Calu3 (cell line): ENCODE measurements at regions not wholly inside any gene's neighbourhood (a gene's known extent, or its start where the extent isn't known, plus 50 kb on each side); places are given as distances from the start of the nearest gene placed in this dataset.

Experiments
- BruUV-seq: library from RNA; stranded (reverse); fragments of 400-500 nt; replicated peaks from 2 replicates; lab custom pipeline; 2021; lab: Mats Ljungman, UMichigan
- CTCF ChIA-PET: fragments of 300-600 bp; sonication (Branson Sonifier 250); formaldehyde crosslinking; loops from one replicate; lab custom pipeline; 2022; ENCODE audit warnings: antibody characterized with exemption; lab: Charles Lee
- DNase-seq: peaks from one replicate; pipeline ENCODE4 v3.0.0; 2022
- H3K27ac Mint-ChIP-seq: one replicate; pipeline ENCODE4 v1.8.0; 2022; ENCODE audit warnings: mixed read lengths; ENCODE audit not compliant: unreplicated experiment
- H3K27me3 Mint-ChIP-seq: one replicate; pipeline ENCODE4 v1.8.0; 2022; ENCODE audit warnings: mixed read lengths; ENCODE audit not compliant: unreplicated experiment
- H3K36me3 Mint-ChIP-seq: one replicate; pipeline ENCODE4 v1.8.0; 2022; ENCODE audit warnings: mild to moderate bottlenecking, moderate library complexity, mixed read lengths; ENCODE audit not compliant: insufficient read depth, unreplicated experiment
- H3K4me1 Mint-ChIP-seq: one replicate; pipeline ENCODE4 v1.8.0; 2022; ENCODE audit warnings: mild to moderate bottlenecking, low read depth, mixed read lengths; ENCODE audit not compliant: unreplicated experiment
- H3K4me3 Mint-ChIP-seq: one replicate; pipeline ENCODE4 v1.8.0; 2022; ENCODE audit warnings: mild to moderate bottlenecking, low read depth, moderate library complexity, mixed read lengths; ENCODE audit not compliant: unreplicated experiment
- H3K9me3 Mint-ChIP-seq: one replicate; pipeline ENCODE4 v1.8.0; 2022; ENCODE audit warnings: low read depth, mixed read lengths; ENCODE audit not compliant: unreplicated experiment
- CTCF ChIP-seq: fragments of 200-600 bp; IDR thresholded peaks from one replicate; pipeline ENCODE4 v1.8.0; 2022; ENCODE audit warnings: antibody characterized with exemption; ENCODE audit not compliant: unreplicated experiment
- intact Hi-C: fragments of 100-400 bp; cut with micrococcal nuclease; formaldehyde crosslinking; loops from one replicate; pipeline ENCODE4 v1.10.0; 2022; ENCODE audit not compliant: unreplicated experiment

GRCh38 chr2:8058652-8059051, 623.2 kb upstream of the ID2 start:
- TF ChIP-seq CTCF, result no peak
- CTCF ChIA-PET, result no interaction called here
- BruUV-seq, result no TSS peak
- Mint-ChIP-seq H3K36me3 (no peaks in the 10 kb centered on the region), H3K4me3 (no peak overlapping the region), H3K27me3 (no peaks in the 10 kb centered on the region), H3K27ac (no peak overlapping the region), H3K4me1 (no peaks in the 10 kb centered on the region), H3K9me3 (no peaks in the 10 kb centered on the region)
- no peak for DNase-seq
- intact Hi-C loops, result no loop called here

- Mint-ChIP-seq H3K27me3 (no peaks in the 10 kb centered on the region), H3K4me1 (no peaks in the 10 kb centered on the region), H3K36me3 (no peaks in the 10 kb centered on the region), H3K4me3 (no peak overlapping the region), H3K27ac (no peak overlapping the region), H3K9me3 (no peaks in the 10 kb centered on the region)
- DNase-seq, result no peak
- intact Hi-C loops, result no loop called here
- TF ChIP-seq CTCF, result no peak
- CTCF ChIA-PET, result no interaction called here
- no TSS peak for BruUV-seq
Measured at GRCh38 chr2:8059255-8059654, 622.6 kb upstream of the ID2 start.

GRCh38 chr2:8059794-8060193, 622.1 kb upstream of the ID2 start:
- TF ChIP-seq CTCF, result no peak
- BruUV-seq, result no TSS peak

GRCh38 chr2:8061219-8061618, 620.6 kb upstream of the ID2 start:
- Mint-ChIP-seq H3K4me3 (no peak overlapping the region), H3K4me1 (no peaks in the 10 kb centered on the region), H3K27me3 (no peaks in the 10 kb centered on the region), H3K9me3 (no peaks in the 10 kb centered on the region), H3K27ac (no peak overlapping the region), H3K36me3 (no peaks in the 10 kb centered on the region)
- CTCF ChIA-PET, result no interaction called here
- DNase-seq, result no peak
- TF ChIP-seq CTCF, result no peak
- no TSS peak for BruUV-seq
- intact Hi-C loops, result no loop called here

More at GRCh38 chr2:8059794-8060193, 622.1 kb upstream of the ID2 start:
- H3K36me3 Mint-ChIP-seq, result no peaks in the 10 kb centered on the region
- H3K27me3 Mint-ChIP-seq, result no peaks in the 10 kb centered on the region
- CTCF ChIA-PET, result interaction anchor here (0.7 kb wide), 1 partner anchor 582 kb away, joined by 3 read pairs; no protein-coding TSS in a partner anchor
- no peak for DNase-seq
- no peaks in the 10 kb centered on the region for H3K9me3 Mint-ChIP-seq
- intact Hi-C loops, result no loop called here
- H3K4me3 Mint-ChIP-seq, result no peak overlapping the region
- no peaks in the 10 kb centered on the region for H3K4me1 Mint-ChIP-seq
- H3K27ac Mint-ChIP-seq, result no peak overlapping the region
